ENCODE measurements at regions not wholly inside any gene's neighbourhood (a gene's known extent, or its start where the extent isn't known, plus 50 kb on each side); places are given as distances from the start of the nearest gene placed in this dataset.

DNA sequence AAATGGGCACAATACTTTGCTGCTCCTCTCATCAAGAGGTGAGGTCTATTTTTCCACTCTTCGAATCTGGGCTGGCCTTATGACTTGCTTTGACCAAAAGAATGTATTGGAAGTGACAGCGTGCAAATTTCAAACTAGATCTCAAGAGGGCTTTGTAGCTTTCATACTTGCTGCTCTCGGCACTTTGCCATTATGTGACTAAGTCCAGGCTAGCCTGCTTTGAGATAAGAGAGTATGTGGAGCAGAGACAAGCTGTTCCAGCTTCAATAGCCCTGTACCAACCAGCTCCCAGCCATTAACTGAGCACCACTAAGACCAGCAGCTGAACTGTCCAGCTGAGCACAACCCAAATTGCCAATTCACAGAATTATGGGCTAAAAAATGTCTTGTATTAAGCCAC, 124.6 kb downstream of the ACER2 start:
- TF ChIP-seq, protein P1, sequence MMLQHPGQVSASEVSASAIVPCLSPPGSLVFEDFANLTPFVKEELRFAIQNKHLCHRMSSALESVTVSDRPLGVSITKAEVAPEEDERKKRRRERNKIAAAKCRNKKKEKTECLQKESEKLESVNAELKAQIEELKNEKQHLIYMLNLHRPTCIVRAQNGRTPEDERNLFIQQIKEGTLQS (CRISPR knock-in tag; conservative IDR thresholded peaks at IDR 0.05), result no peak
- TF ChIP-seq, protein P2, sequence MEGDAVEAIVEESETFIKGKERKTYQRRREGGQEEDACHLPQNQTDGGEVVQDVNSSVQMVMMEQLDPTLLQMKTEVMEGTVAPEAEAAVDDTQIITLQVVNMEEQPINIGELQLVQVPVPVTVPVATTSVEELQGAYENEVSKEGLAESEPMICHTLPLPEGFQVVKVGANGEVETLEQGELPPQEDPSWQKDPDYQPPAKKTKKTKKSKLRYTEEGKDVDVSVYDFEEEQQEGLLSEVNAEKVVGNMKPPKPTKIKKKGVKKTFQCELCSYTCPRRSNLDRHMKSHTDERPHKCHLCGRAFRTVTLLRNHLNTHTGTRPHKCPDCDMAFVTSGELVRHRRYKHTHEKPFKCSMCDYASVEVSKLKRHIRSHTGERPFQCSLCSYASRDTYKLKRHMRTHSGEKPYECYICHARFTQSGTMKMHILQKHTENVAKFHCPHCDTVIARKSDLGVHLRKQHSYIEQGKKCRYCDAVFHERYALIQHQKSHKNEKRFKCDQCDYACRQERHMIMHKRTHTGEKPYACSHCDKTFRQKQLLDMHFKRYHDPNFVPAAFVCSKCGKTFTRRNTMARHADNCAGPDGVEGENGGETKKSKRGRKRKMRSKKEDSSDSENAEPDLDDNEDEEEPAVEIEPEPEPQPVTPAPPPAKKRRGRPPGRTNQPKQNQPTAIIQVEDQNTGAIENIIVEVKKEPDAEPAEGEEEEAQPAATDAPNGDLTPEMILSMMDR (IDR thresholded peaks at IDR 0.05), result no peak
- TF ChIP-seq, protein P3, sequence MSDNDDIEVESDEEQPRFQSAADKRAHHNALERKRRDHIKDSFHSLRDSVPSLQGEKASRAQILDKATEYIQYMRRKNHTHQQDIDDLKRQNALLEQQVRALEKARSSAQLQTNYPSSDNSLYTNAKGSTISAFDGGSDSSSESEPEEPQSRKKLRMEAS (CRISPR knock-in tag; IDR thresholded peaks at IDR 0.05), result no peak
- TF ChIP-seq FOXJ3 (CRISPR knock-in tag; IDR thresholded peaks at IDR 0.05; ENCODE audit: borderline replicate concordance) (no peak), NR2C2 (CRISPR knock-in tag; IDR thresholded peaks at IDR 0.05) (no peak), MYBL2 (CRISPR knock-in tag; IDR thresholded peaks at IDR 0.05) (no peak), CBFB (CRISPR knock-in tag; IDR thresholded peaks at IDR 0.05; ENCODE audit: low read depth) (no peak), ZNF219 (CRISPR knock-in tag; IDR thresholded peaks at IDR 0.05; ENCODE audit: borderline replicate concordance) (no peak), TEAD4 (CRISPR knock-in tag; IDR thresholded peaks at IDR 0.05) (no peak), ELF4 (CRISPR knock-in tag; IDR thresholded peaks at IDR 0.05; ENCODE audit: low read depth) (no peak), SP1 (CRISPR knock-in tag; conservative IDR thresholded peaks at IDR 0.05) (no peak)
- TF ChIP-seq, protein P4, sequence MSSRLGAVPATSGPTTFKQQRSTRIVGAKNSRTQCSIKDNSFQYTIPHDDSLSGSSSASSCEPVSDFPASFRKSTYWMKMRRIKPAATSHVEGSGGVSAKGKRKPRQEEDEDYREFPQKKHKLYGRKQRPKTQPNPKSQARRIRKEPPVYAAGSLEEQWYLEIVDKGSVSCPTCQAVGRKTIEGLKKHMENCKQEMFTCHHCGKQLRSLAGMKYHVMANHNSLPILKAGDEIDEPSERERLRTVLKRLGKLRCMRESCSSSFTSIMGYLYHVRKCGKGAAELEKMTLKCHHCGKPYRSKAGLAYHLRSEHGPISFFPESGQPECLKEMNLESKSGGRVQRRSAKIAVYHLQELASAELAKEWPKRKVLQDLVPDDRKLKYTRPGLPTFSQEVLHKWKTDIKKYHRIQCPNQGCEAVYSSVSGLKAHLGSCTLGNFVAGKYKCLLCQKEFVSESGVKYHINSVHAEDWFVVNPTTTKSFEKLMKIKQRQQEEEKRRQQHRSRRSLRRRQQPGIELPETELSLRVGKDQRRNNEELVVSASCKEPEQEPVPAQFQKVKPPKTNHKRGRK (CRISPR knock-in tag; IDR thresholded peaks at IDR 0.05; ENCODE audit: borderline replicate concordance), result no peak
- TF ChIP-seq, protein P5, sequence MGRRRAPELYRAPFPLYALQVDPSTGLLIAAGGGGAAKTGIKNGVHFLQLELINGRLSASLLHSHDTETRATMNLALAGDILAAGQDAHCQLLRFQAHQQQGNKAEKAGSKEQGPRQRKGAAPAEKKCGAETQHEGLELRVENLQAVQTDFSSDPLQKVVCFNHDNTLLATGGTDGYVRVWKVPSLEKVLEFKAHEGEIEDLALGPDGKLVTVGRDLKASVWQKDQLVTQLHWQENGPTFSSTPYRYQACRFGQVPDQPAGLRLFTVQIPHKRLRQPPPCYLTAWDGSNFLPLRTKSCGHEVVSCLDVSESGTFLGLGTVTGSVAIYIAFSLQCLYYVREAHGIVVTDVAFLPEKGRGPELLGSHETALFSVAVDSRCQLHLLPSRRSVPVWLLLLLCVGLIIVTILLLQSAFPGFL (CRISPR knock-in tag; IDR thresholded peaks at IDR 0.05; ENCODE audit: borderline replicate concordance), result no peak

Measured in WTC11 (cell line).